ENCODE measurements at regions not wholly inside any gene's neighbourhood (a gene's known extent, or its start where the extent isn't known, plus 50 kb on each side); places are given as distances from the start of the nearest gene placed in this dataset.

GRCh38 chr1:4587721-4588120 is 66.7 kb upstream of the AJAP1 start:
- TF ChIP-seq, protein P1, sequence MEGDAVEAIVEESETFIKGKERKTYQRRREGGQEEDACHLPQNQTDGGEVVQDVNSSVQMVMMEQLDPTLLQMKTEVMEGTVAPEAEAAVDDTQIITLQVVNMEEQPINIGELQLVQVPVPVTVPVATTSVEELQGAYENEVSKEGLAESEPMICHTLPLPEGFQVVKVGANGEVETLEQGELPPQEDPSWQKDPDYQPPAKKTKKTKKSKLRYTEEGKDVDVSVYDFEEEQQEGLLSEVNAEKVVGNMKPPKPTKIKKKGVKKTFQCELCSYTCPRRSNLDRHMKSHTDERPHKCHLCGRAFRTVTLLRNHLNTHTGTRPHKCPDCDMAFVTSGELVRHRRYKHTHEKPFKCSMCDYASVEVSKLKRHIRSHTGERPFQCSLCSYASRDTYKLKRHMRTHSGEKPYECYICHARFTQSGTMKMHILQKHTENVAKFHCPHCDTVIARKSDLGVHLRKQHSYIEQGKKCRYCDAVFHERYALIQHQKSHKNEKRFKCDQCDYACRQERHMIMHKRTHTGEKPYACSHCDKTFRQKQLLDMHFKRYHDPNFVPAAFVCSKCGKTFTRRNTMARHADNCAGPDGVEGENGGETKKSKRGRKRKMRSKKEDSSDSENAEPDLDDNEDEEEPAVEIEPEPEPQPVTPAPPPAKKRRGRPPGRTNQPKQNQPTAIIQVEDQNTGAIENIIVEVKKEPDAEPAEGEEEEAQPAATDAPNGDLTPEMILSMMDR (IDR thresholded peaks at IDR 0.05; ENCODE audit: low read depth, low read length, missing control alignments): no peak
- no peak for DNase-seq (ENCODE audit: low read depth)
- H3K4me3 ChIP-seq (ENCODE audit: low read depth, low read length): no peak overlapping the region

DNA sequence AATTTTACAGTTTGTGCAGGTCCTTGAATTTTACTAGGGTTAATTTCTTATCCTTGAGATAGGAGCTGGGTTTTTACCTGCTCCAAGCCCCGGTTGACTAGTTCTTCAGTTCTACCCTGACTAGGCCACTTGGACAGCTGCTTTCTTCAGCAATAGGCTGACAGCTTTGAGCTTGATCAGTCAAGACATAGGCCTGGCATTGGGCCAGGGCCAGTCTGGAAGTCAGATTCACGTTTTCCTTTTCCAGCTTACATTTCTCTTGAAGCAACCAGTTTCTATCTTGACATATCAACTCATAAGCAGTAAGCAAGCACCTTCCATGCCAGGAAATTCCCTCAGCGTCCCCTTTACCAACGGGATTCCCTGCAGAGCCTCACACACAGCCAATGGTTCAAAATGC is 63.7 kb upstream of the AJAP1 start:
- TF ChIP-seq, protein P1 (IDR thresholded peaks at IDR 0.05; ENCODE audit: low read depth, low read length, missing control alignments): no peak
- no peak overlapping the region for H3K4me3 ChIP-seq (ENCODE audit: low read depth, low read length)
- no peak for DNase-seq (ENCODE audit: low read depth)

GRCh38 chr1:4591926-4592325 is 62.5 kb upstream of the AJAP1 start:
- H3K4me3 ChIP-seq (ENCODE audit: low read depth, low read length): no peak overlapping the region
- no peak for DNase-seq (ENCODE audit: low read depth)
- TF ChIP-seq, protein P1 (IDR thresholded peaks at IDR 0.05; ENCODE audit: low read depth, low read length, missing control alignments): no peak

GRCh38 chr1:4593106-4593505 is 61.3 kb upstream of the AJAP1 start:
- DNase-seq (ENCODE audit: low read depth): no peak
- no peak overlapping the region for H3K4me3 ChIP-seq (ENCODE audit: low read depth, low read length)
- TF ChIP-seq, protein P1 (IDR thresholded peaks at IDR 0.05; ENCODE audit: low read depth, low read length, missing control alignments): no peak

GRCh38 chr1:4594286-4594991 is 60.0 kb upstream of the AJAP1 start:
- no peak for DNase-seq (ENCODE audit: low read depth)
- no peak overlapping the region for H3K4me3 ChIP-seq (ENCODE audit: low read depth, low read length)
- TF ChIP-seq, protein P1 (IDR thresholded peaks at IDR 0.05; ENCODE audit: low read depth, low read length, missing control alignments): peak; percentile 41

- TF ChIP-seq, protein P1 (IDR thresholded peaks at IDR 0.05; ENCODE audit: low read depth, low read length, missing control alignments): no peak
- no peak overlapping the region for H3K4me3 ChIP-seq (ENCODE audit: low read depth, low read length)
- DNase-seq (ENCODE audit: low read depth): no peak
Measured at GRCh38 chr1:4595341-4596225, 58.8 kb upstream of the AJAP1 start.
